ENCODE measurements at regions not wholly inside any gene's neighbourhood (a gene's known extent, or its start where the extent isn't known, plus 50 kb on each side); places are given as distances from the start of the nearest gene placed in this dataset.
A peak's percentile ranks its signal among the peaks of the same experiment; 100 is the strongest.

DNA sequence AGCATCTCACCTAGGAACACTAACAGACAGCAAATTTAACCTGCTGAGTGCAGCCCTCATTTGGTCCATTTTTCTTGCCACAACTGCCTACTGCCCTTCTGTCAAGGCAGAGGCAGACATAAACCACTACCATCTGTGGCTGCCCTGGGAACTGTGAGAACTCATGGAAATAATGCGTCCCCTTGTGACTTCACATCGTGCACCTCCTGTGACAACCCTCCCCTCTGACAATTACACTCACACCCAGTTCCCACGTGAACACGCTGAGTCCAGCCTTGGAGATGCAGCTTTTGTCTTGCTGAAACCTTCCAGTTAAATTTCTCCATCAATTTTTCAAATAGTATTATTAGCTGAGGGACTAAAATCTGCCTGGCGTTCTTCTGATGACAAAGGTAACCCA is 193.1 kb upstream of the KLF14 start:
- no peak for FAIRE-seq
- DNase-seq (ENCODE audit: low spot score), result no peak

GRCh38 chr7:130927564-130927963 is 193.6 kb upstream of the KLF14 start:
- no peak for FAIRE-seq
- DNase-seq (ENCODE audit: low spot score), result no peak

- DNase-seq (ENCODE audit: low spot score), result no peak
- no peak for FAIRE-seq
Observed at GRCh38 chr7:130929896-130930659, 196.1 kb upstream of the KLF14 start.

GRCh38 chr7:130930681-130931080 is 196.7 kb upstream of the KLF14 start:
- DNase-seq (ENCODE audit: low spot score) (no peak), FAIRE-seq (no peak)

GRCh38 chr7:130931423-130931822 is 197.4 kb upstream of the KLF14 start:
- FAIRE-seq (no peak), DNase-seq (ENCODE audit: low spot score) (no peak)

- FAIRE-seq (no peak), DNase-seq (ENCODE audit: low spot score) (no peak)
Observed at GRCh38 chr7:130932088-130932487, 198.1 kb upstream of the KLF14 start.

GRCh38 chr7:130932667-130933432 is 198.8 kb upstream of the KLF14 start:
- FAIRE-seq (no peak), DNase-seq (ENCODE audit: low spot score) (no peak)

- no peak for FAIRE-seq
Observed at GRCh38 chr7:130933919-130934318, 199.9 kb upstream of the KLF14 start.

GRCh38 chr7:130935564-130936157 is 201.7 kb upstream of the KLF14 start:
- DNase-seq (ENCODE audit: low spot score) (no peak), FAIRE-seq (no peak)

More at GRCh38 chr7:130933919-130934318, 199.9 kb upstream of the KLF14 start:
- no peak for DNase-seq (ENCODE audit: low spot score)

GRCh38 chr7:130936202-130936931 is 202.4 kb upstream of the KLF14 start:
- no peak for DNase-seq (ENCODE audit: low spot score)
- no peak for FAIRE-seq

DNA sequence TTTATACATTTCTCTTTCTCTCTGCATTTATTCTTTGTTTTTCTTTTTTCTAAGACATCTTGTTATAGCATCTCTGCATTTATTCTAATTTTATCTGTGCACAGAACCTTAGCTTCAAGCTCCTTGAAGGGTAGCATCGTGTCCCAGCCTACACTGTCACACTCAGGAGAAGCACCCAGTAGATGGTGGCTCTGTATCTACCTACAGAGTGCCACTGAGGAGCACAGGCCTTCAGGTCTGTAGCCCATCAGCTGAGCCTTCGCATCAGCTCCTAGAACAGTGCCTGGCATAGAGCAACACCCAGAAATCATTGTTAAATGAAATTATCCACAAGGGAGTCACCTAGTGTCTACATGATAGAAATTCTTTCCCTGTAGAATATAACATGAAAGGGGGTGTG is 203.0 kb upstream of the KLF14 start:
- FAIRE-seq (no peak), DNase-seq (ENCODE audit: low spot score) (no peak)

DNA sequence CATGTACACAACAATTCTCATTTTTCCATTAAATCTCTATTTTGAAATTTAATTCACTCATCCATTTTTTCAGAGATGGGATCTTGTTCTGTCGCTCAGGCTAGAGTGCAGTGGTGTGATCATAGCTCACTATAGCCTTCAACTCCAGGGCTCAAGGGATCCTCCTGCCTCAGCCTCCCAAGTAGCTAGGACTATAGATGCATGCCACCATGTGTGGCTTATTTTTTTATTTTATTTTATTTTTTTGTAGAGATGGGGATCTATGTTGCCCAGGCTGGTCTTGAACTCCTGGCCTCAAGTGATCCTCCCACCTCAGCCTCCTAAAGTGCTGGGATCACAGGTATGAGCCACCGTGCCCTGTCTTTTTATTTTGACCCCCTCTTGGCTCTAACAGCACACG is 203.8 kb upstream of the KLF14 start:
- FAIRE-seq, result no peak
- no peak for DNase-seq (ENCODE audit: low spot score)

DNA sequence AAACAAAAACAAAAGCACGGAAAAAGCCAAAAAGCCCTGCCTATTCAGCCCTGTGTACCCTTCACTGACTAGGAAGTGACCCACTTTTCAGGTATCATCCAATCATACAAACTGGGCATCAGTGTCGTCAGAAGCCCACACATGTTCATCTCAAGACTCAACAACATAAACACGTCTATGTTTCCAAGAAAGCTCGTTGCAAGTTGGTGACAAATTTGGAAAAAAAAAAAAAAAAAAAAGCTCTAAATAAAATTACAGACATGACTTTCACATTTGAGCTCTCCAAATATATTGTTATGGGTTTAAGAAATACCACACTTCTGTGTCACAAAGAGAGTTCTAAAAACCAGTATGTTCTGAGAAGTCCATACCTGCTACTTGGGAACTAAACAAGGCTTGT is 204.7 kb upstream of the KLF14 start:
- DNase-seq (ENCODE audit: low spot score) (no peak), FAIRE-seq (no peak)

DNA sequence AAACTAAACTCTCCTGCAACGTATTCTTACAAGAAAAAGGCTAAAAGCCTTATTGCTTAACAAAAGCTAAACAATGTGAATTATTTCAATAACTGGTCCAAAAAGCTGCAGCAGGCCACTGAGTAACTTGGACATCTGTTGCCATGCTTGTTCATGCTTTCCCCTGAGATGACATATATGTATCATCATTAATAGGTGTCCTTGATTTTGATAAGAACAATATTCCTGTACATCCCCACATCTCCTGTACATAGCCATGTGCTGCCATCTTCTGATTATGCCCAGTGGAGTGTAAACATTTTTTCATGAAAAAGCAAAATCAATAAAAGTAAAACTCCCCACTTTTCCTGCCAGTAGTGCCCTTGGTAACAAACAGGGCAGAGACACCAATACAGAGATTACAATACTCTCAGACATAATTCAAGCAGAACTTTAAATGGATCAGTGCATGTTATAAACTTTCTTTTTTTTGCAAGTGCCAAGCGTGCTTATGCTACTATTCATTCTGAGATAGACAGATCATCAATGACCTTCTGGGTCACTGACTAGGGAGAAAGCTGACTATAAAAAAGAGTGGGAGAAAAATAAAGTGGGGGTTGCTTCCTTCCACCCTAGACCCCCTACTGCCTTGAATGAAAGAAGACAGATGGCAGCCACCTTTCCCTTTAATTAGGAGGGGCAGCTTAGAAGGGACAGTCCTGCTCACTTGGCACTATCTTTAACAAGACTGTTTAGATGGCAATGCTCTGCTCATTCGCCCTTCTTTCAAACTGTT is 205.5 kb upstream of the KLF14 start:
- FAIRE-seq (no peak), DNase-seq (ENCODE audit: low spot score) (no peak)

- DNase-seq (ENCODE audit: low spot score) (no peak), FAIRE-seq (peak; percentile 23)
Observed at GRCh38 chr7:130940326-130940725, 206.3 kb upstream of the KLF14 start.

DNA sequence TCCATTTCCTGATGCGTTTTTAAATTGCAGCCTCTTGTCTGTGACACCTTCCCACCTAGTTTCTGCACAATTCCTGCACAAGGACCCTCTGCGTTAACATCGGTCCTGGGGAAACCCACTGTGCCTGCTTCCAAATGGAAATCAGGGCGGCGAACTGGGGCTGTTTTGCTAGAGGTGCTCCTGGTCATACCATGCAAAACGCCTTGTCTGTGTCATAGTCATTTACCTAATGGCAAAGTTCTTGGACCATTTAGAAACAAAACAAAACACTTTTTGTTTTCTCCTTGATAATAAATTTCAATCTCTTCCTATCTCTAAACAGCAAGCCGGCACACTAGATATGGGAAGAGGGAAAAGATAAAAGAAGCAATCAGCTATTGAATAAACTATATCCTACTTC is 206.9 kb upstream of the KLF14 start:
- DNase-seq (ENCODE audit: low spot score) (no peak), FAIRE-seq (no peak)

DNA sequence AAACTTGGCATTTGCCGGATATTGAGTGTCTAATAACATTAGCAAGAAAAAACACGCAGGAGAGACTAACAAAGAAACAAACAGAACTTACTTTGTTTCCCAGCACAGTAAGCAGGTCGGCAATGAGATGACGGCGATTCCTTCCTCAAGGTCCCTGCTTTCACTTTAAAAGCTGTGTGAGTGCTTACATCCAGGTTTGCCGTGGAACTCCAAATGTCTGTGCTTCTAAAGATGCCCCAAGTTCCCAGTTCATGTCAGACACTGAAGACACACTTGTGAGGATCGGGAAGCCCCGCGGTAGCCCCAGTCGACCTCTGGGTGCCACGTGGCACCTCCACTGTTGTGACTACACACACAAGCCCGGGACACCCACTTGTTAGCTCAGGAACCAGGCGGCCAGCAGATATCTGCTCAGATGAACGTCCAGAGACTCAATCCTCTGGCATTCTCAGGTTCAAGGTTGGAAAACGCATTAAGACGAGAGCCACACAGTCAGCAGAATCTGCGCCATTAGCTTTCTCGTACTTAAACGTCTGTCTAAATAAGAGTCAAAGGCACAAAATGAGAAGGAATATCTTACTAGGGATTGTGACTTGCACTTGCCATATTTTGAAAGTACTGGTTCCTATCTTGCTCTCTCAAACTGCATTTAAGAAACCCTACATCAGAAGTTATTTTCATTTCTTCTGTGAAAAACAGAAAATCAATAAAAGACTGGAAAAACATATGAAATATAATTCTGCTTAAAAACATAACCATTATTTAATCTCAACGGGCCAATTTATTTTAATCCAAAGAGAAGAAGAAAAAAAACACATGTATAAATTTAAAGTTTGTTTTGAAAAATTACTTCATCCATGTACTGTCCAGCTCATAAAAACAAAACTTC is 207.6 kb upstream of the KLF14 start:
- peak; percentile 62 for FAIRE-seq
- DNase-seq (ENCODE audit: low spot score), result peak; percentile 64

- FAIRE-seq (no peak), DNase-seq (ENCODE audit: low spot score) (peak; percentile 57)
Observed at GRCh38 chr7:130942211-130942964, 208.4 kb upstream of the KLF14 start.

GRCh38 chr7:130943336-130943901 is 209.4 kb upstream of the KLF14 start:
- FAIRE-seq (peak; percentile 68), DNase-seq (ENCODE audit: low spot score) (peak; percentile 37)

Measured in RCC 7860 (cell line).